Caco-2 (cell line): ENCODE measurements at regions not wholly inside any gene's neighbourhood (a gene's known extent, or its start where the extent isn't known, plus 50 kb on each side); places are given as distances from the start of the nearest gene placed in this dataset.
"Not testable (repeated sequence)": the region's sequence is repeated elsewhere in the genome, so short reads cannot be mapped to it uniquely, and the experiment has no call there.

Source experiments
- BruUV-seq: library from RNA; stranded (reverse); fragments of 400-500 nt; replicated peaks from 2 replicates; lab custom pipeline; 2021; lab: Mats Ljungman, UMichigan
- CTCF ChIA-PET: fragments of 300-600 bp; sonication (Branson Sonifier 250); formaldehyde crosslinking; loops from one replicate; lab custom pipeline; 2022; ENCODE audit warnings: antibody characterized with exemption; lab: Charles Lee
- POLR2A ChIA-PET: fragments of 300-600 bp; sonication (Branson Sonifier 250); formaldehyde crosslinking; loops from one replicate; lab custom pipeline; 2022; ENCODE audit warnings: antibody characterized with exemption; lab: Charles Lee
- DNase-seq, 2 experiments: peaks; one replicate each; pipeline versions ENCODE4 v3.0.0 to v3.0.0-alpha.2; 2020 to 2022
- H3K27me3 ChIP-seq: replicated peaks from 2 replicates; pipeline ENCODE4 v1.6.0; 2011; ENCODE audit warnings: low read length; ENCODE audit not compliant: control insufficient read depth, insufficient read depth
- H3K36me3 ChIP-seq: 2 replicates; pipeline ENCODE4 v1.5.1; 2011; ENCODE audit warnings: low read length; ENCODE audit not compliant: control insufficient read depth, insufficient read depth
- H3K4me1 ChIP-seq: fragments of 250-450 bp; sonication (Bioruptor Pico); 2 replicates; pipeline ENCODE4 v1.5.1; 2020; ENCODE audit warnings: mild to moderate bottlenecking
- H3K4me3 ChIP-seq: 2 replicates; pipeline ENCODE4 v1.5.1; 2011; ENCODE audit warnings: low read depth, mild to moderate bottlenecking, control low read depth, low read length
- H3K9me3 ChIP-seq: fragments of 250-450 bp; sonication (Bioruptor Pico); 2 replicates; pipeline ENCODE4 v1.5.1; 2020; ENCODE audit warnings: mild to moderate bottlenecking, moderate library complexity
- H3K27ac Mint-ChIP-seq: one replicate; pipeline ENCODE4 v1.8.0; 2022; ENCODE audit warnings: mixed read lengths; ENCODE audit not compliant: unreplicated experiment
- H3K27me3 Mint-ChIP-seq: one replicate; pipeline ENCODE4 v1.8.0; 2022; ENCODE audit warnings: mixed read lengths; ENCODE audit not compliant: insufficient read depth, unreplicated experiment
- H3K36me3 Mint-ChIP-seq: one replicate; pipeline ENCODE4 v1.8.0; 2022; ENCODE audit warnings: mild to moderate bottlenecking, mixed read lengths; ENCODE audit not compliant: insufficient read depth, unreplicated experiment
- H3K4me1 Mint-ChIP-seq: one replicate; pipeline ENCODE4 v1.8.0; 2022; ENCODE audit warnings: low read depth, mixed read lengths; ENCODE audit not compliant: unreplicated experiment
- H3K4me3 Mint-ChIP-seq: one replicate; pipeline ENCODE4 v1.8.0; 2022; ENCODE audit warnings: mild to moderate bottlenecking, moderate library complexity, mixed read lengths; ENCODE audit not compliant: unreplicated experiment
- H3K9me3 Mint-ChIP-seq: one replicate; pipeline ENCODE4 v1.8.0; 2022; ENCODE audit warnings: mixed read lengths; ENCODE audit not compliant: unreplicated experiment
- intact Hi-C: fragments of 100-400 bp; cut with micrococcal nuclease; formaldehyde crosslinking; loops from one replicate; pipeline ENCODE4 v1.10.0; 2022; ENCODE audit not compliant: unreplicated experiment

- H3K4me3 ChIP-seq, intact Hi-C loops, H3K27me3 Mint-ChIP-seq, H3K36me3 ChIP-seq, H3K9me3 ChIP-seq, H3K4me3 Mint-ChIP-seq, H3K36me3 Mint-ChIP-seq, POLR2A ChIA-PET, H3K4me1 Mint-ChIP-seq, CTCF ChIA-PET, BruUV-seq, H3K4me1 ChIP-seq, DNase-seq, H3K27me3 ChIP-seq, H3K9me3 Mint-ChIP-seq, H3K27ac Mint-ChIP-seq: not testable (repeated sequence)
Measured at GRCh38 chr21:13303763-13304162, 305.8 kb upstream of the POTED start.

GRCh38 chr21:13304901-13305300 lies 304.7 kb upstream of the POTED start:
- H3K4me3 ChIP-seq, H3K27me3 Mint-ChIP-seq, DNase-seq, H3K27me3 ChIP-seq, POLR2A ChIA-PET, H3K9me3 ChIP-seq, H3K4me1 Mint-ChIP-seq, H3K9me3 Mint-ChIP-seq, H3K4me3 Mint-ChIP-seq, H3K36me3 ChIP-seq, CTCF ChIA-PET, H3K4me1 ChIP-seq, H3K27ac Mint-ChIP-seq, H3K36me3 Mint-ChIP-seq, intact Hi-C loops, BruUV-seq: not testable (repeated sequence)

GRCh38 chr21:13310120-13310519 lies 299.5 kb upstream of the POTED start:
- POLR2A ChIA-PET, H3K9me3 ChIP-seq, H3K4me1 Mint-ChIP-seq, BruUV-seq, H3K36me3 Mint-ChIP-seq, H3K36me3 ChIP-seq, CTCF ChIA-PET, DNase-seq, H3K9me3 Mint-ChIP-seq, intact Hi-C loops, H3K27me3 ChIP-seq, H3K4me1 ChIP-seq, H3K4me3 ChIP-seq, H3K4me3 Mint-ChIP-seq, H3K27me3 Mint-ChIP-seq, H3K27ac Mint-ChIP-seq: not testable (repeated sequence)

GRCh38 chr21:13310570-13311524 lies 298.7 kb upstream of the POTED start:
- H3K27me3 ChIP-seq, H3K27ac Mint-ChIP-seq, H3K27me3 Mint-ChIP-seq, CTCF ChIA-PET, DNase-seq, H3K9me3 ChIP-seq, H3K4me1 Mint-ChIP-seq, H3K4me3 ChIP-seq, POLR2A ChIA-PET, intact Hi-C loops, H3K4me1 ChIP-seq, H3K36me3 Mint-ChIP-seq, H3K4me3 Mint-ChIP-seq, BruUV-seq, H3K36me3 ChIP-seq: not testable (repeated sequence)
- H3K9me3 Mint-ChIP-seq = peaks cover 15% of the 10 kb centered on the region

GRCh38 chr21:13318718-13319117 lies 290.9 kb upstream of the POTED start:
- BruUV-seq, H3K27me3 ChIP-seq, H3K36me3 ChIP-seq, CTCF ChIA-PET, H3K4me1 Mint-ChIP-seq, H3K4me3 Mint-ChIP-seq, H3K9me3 ChIP-seq, POLR2A ChIA-PET, DNase-seq, H3K27ac Mint-ChIP-seq, H3K27me3 Mint-ChIP-seq, intact Hi-C loops, H3K4me1 ChIP-seq, H3K36me3 Mint-ChIP-seq, H3K4me3 ChIP-seq: not testable (repeated sequence)
- H3K9me3 Mint-ChIP-seq = peaks cover 19% of the 10 kb centered on the region

- H3K4me1 Mint-ChIP-seq, intact Hi-C loops, H3K36me3 Mint-ChIP-seq, CTCF ChIA-PET, H3K4me1 ChIP-seq, POLR2A ChIA-PET, H3K4me3 Mint-ChIP-seq, H3K36me3 ChIP-seq, H3K4me3 ChIP-seq, H3K27ac Mint-ChIP-seq, H3K27me3 ChIP-seq, BruUV-seq, DNase-seq, H3K9me3 ChIP-seq, H3K27me3 Mint-ChIP-seq: not testable (repeated sequence)
- H3K9me3 Mint-ChIP-seq = peaks cover 11% of the 10 kb centered on the region
Measured at GRCh38 chr21:13321919-13322318, 287.7 kb upstream of the POTED start.

GRCh38 chr21:13340670-13341234 lies 268.8 kb upstream of the POTED start:
- H3K9me3 ChIP-seq, H3K27me3 Mint-ChIP-seq, H3K4me1 ChIP-seq, H3K27ac Mint-ChIP-seq, H3K36me3 Mint-ChIP-seq, H3K36me3 ChIP-seq, H3K4me3 ChIP-seq, H3K27me3 ChIP-seq, BruUV-seq, intact Hi-C loops, POLR2A ChIA-PET, H3K4me3 Mint-ChIP-seq, H3K4me1 Mint-ChIP-seq, CTCF ChIA-PET, H3K9me3 Mint-ChIP-seq, DNase-seq: not testable (repeated sequence)
